ENCODE measurements at regions not wholly inside any gene's neighbourhood (a gene's known extent, or its start where the extent isn't known, plus 50 kb on each side); places are given as distances from the start of the nearest gene placed in this dataset.
"Not testable (repeated sequence)": the region's sequence is repeated elsewhere in the genome, so short reads cannot be mapped to it uniquely, and the experiment has no call there.

- TF ChIP-seq ZNF180 (CRISPR knock-in tag; IDR thresholded peaks at IDR 0.05; ENCODE audit: borderline replicate concordance, low read depth); MAFG (CRISPR knock-in tag; IDR thresholded peaks at IDR 0.05); BRD4 (CRISPR knock-in tag; IDR thresholded peaks at IDR 0.05): not testable (repeated sequence)
Measured at GRCh38 chr9:67424881-67425280, 432.5 kb upstream of the SPATA31A3 start.
